Glutamatergic neuron (in vitro differentiated cells): ENCODE measurements at regions not wholly inside any gene's neighbourhood (a gene's known extent, or its start where the extent isn't known, plus 50 kb on each side); places are given as distances from the start of the nearest gene placed in this dataset.

Source experiments
- DNase-seq: peaks from one replicate; pipeline ENCODE4 v3.0.0; 2022
- H3K27ac Mint-ChIP-seq: one replicate; pipeline ENCODE4 v1.8.0; 2020; ENCODE audit warnings: mild to moderate bottlenecking, mixed read lengths, inconsistent platforms; ENCODE audit not compliant: unreplicated experiment
- H3K27me3 Mint-ChIP-seq: one replicate; pipeline ENCODE4 v1.8.0; 2020; ENCODE audit warnings: mild to moderate bottlenecking, moderate library complexity, mixed read lengths, inconsistent platforms; ENCODE audit not compliant: unreplicated experiment
- H3K36me3 Mint-ChIP-seq: one replicate; pipeline ENCODE4 v1.8.0; 2020; ENCODE audit warnings: mild to moderate bottlenecking, mixed read lengths, inconsistent platforms; ENCODE audit not compliant: unreplicated experiment
- H3K4me1 Mint-ChIP-seq: one replicate; pipeline ENCODE4 v1.8.0; 2020; ENCODE audit warnings: mild to moderate bottlenecking, low read depth, mixed read lengths, inconsistent platforms; ENCODE audit not compliant: unreplicated experiment
- H3K4me3 Mint-ChIP-seq: one replicate; pipeline ENCODE4 v1.8.0; 2020; ENCODE audit warnings: mild to moderate bottlenecking, mixed read lengths, inconsistent platforms; ENCODE audit not compliant: unreplicated experiment
- H3K9me3 Mint-ChIP-seq: one replicate; pipeline ENCODE4 v1.8.0; 2020; ENCODE audit warnings: mild to moderate bottlenecking, moderate library complexity, mixed read lengths, inconsistent platforms; ENCODE audit not compliant: unreplicated experiment
- CTCF ChIP-seq: fragments of 200-600 bp; sonication (generic); IDR thresholded peaks from one replicate; pipeline ENCODE4 v1.5.0; 2021; ENCODE audit not compliant: partially characterized antibody, unreplicated experiment

- no peak for TF ChIP-seq CTCF
Measured at GRCh38 chr3:88222343-88222742, 72.6 kb downstream of the C3orf38 start.

GRCh38 chr3:88225326-88226008 is 75.7 kb downstream of the C3orf38 start:
- TF ChIP-seq CTCF, result no peak
- Mint-ChIP-seq H3K4me3 (no peak overlapping the region), H3K27me3 (no peaks in the 10 kb centered on the region), H3K36me3 (no peaks in the 10 kb centered on the region), H3K4me1 (peaks cover 3% of the 10 kb centered on the region), H3K9me3 (no peaks in the 10 kb centered on the region), H3K27ac (no peak overlapping the region)
- no peak for DNase-seq

More at GRCh38 chr3:88222343-88222742, 72.6 kb downstream of the C3orf38 start:
- Mint-ChIP-seq H3K36me3 (no peaks in the 10 kb centered on the region), H3K27me3 (no peaks in the 10 kb centered on the region), H3K4me3 (no peak overlapping the region), H3K9me3 (no peaks in the 10 kb centered on the region), H3K27ac (no peak overlapping the region), H3K4me1 (peaks cover 5% of the 10 kb centered on the region)
- no peak for DNase-seq

- Mint-ChIP-seq H3K9me3 (no peaks in the 10 kb centered on the region), H3K4me3 (no peak overlapping the region), H3K4me1 (peaks cover 3% of the 10 kb centered on the region), H3K27me3 (no peaks in the 10 kb centered on the region), H3K36me3 (no peaks in the 10 kb centered on the region), H3K27ac (no peak overlapping the region)
- no peak for TF ChIP-seq CTCF
- no peak for DNase-seq
Measured at GRCh38 chr3:88226910-88227309, 77.2 kb downstream of the C3orf38 start.

- no peak for DNase-seq
- no peak overlapping the region for H3K27ac Mint-ChIP-seq
- H3K9me3 Mint-ChIP-seq, result no peaks in the 10 kb centered on the region
- no peak overlapping the region for H3K4me3 Mint-ChIP-seq
- H3K27me3 Mint-ChIP-seq, result no peaks in the 10 kb centered on the region
- no peaks in the 10 kb centered on the region for H3K36me3 Mint-ChIP-seq
- no peak for TF ChIP-seq CTCF
- H3K4me1 Mint-ChIP-seq, result peaks cover 1% of the 10 kb centered on the region
Measured at GRCh38 chr3:88230638-88231037, 80.9 kb downstream of the C3orf38 start.

GRCh38 chr3:88231207-88231606 is 81.4 kb downstream of the C3orf38 start:
- no peaks in the 10 kb centered on the region for H3K9me3 Mint-ChIP-seq
- TF ChIP-seq CTCF, result no peak
- no peaks in the 10 kb centered on the region for H3K36me3 Mint-ChIP-seq
- H3K27me3 Mint-ChIP-seq, result no peaks in the 10 kb centered on the region
- no peaks in the 10 kb centered on the region for H3K4me1 Mint-ChIP-seq
- H3K27ac Mint-ChIP-seq, result no peak overlapping the region
- no peak for DNase-seq
- no peak overlapping the region for H3K4me3 Mint-ChIP-seq
